Right forelimb (tissue), 1 donor: ENCODE measurements at regions not wholly inside any gene's neighbourhood (a gene's known extent, or its start where the extent isn't known, plus 50 kb on each side); places are given as distances from the start of the nearest gene placed in this dataset.
"Not testable (repeated sequence)": the region's sequence is repeated elsewhere in the genome, so short reads cannot be mapped to it uniquely, and the experiment has no call there.

ENCODE experiments used
- DNase-seq: peaks from one replicate; pipeline ENCODE4 v3.0.0-alpha.2; 2018

DNA sequence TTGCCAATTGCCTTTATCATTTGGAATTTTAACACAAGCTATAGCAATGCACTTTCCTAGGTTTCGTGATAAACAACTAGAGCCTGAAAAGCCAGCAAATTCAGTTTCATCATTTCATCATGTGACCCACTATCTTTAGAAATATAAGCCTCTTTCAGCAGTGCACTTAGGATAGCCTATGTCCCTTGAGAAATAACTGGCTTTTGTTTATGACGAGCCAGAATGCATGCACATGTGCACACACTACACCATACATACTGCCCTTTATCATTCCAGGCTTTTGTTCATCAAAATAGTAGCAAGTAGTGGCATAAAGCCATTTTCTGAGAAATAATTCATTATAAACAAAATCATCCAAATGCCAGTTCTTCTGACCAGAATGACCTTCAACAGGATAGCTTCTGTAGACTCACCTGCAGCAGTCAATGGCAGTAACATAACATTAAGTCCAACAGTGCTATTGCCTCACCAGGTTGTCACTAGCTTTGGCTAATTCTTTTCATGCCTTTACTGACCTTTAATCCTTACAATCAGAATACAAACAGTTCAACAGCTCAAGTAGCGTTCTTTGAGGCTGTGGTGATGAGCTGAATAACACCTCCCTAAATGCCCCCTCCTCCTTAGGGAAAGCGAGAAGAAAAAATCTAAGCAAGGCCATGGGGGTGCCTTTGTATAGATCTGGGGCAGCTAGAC lies 132.3 kb upstream of the SMARCA2 start:
- DNase-seq: no peak

DNA sequence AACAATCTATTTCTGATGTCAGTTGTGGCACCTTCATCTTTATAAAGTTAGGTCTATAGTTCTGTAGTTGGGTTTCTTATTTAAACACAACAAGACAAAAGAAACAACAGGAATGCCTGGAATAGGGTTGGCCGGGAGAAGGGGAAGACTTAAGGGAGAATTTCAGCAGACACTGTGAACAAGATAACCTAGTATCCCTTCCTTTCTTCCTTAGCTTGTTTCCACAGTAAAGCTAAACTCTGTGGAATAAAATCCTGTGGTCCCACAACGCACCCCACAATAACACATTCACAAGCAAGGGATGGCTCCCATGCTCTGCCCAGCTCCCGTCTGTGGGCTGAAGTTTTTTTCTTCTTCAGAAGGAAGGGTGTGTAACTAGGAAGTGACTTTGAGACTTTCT lies 124.9 kb upstream of the SMARCA2 start:
- DNase-seq: no peak

DNA sequence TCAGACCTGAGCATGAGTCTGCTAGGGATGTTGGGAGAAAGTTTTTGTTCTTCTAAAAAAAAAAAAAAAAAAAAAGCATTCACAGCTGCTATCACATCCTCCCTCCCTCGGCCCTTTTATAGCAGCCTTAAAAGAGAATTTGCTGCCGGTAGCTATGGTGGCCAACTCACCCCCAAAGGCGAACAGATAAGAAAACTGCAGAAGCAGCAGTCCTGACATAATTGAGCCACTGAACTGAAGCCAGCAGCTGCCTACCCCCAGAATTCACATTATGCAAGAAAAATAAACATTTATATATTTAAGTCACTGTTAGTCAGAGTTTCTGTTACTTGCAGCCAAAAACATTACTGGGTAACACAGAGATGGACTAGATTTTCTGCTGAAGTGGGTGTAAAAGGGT lies 124.3 kb upstream of the SMARCA2 start:
- no peak for DNase-seq

DNA sequence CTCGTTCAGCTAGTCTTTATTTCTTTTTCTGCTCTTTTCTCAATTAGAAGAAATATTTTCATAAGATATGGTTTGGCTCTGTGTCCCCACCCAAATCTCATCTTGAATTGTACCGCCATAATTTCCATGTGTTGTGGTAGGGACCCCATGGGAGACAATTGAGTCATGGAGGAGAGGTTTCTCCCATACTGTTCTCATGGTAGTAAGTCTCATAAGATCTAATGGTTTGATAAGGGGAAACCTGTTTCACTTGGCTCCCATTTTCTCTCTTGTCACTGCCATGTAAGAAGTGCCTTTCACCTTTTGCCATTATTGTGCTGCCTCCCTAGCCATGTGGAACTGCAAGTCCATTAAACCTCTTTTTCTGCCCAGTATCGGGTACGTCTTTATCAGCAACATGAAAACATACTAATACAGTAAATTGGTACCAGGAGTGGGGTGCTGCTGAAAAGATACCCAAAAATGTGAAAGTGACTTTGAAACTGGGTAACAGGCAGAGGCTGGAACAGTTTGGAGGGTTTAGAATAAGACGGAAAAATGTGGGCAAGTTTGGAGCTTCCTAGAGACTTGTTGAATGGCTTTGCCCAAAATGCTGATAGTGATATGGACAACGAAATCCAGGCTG lies 112.0 kb upstream of the SMARCA2 start:
- DNase-seq: not testable (repeated sequence)

DNA sequence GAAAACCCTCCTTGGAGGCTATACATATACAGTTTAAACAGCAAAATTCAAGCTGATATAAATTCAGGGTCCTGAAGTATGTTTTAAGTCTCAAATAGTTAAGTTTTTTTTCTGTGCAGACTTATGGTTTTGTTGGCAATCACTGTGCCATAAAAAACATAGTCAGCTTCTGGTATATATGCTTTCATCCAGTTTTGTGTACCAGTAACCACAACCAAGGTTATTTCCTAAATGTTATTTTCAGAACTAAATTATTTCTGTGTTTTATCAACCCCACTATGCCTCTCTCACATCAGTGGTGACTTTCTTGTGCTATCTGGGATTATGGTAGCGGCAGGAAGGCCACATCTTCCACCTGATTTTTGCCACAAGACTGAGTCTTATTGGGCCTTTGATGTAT lies 107.7 kb upstream of the SMARCA2 start:
- DNase-seq: no peak

DNA sequence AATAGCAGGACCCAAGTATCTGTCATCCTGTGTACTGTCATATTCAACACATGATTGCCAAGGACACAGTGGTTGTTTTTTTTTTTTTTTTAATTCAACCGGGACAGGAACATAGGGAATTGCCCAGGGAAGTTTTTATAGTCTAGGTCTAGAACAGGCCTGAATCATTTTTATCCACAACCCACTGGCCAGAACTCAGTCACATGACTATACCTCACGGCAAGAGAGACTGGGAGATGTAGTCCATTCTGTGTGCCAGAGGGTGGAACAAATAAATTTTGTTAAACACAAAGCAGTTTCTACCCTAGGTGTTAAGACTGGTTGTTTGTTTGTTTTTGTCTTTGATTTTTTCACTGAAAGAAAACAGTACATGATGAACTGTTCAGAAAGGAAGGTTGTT lies 105.8 kb upstream of the SMARCA2 start:
- no peak for DNase-seq

DNA sequence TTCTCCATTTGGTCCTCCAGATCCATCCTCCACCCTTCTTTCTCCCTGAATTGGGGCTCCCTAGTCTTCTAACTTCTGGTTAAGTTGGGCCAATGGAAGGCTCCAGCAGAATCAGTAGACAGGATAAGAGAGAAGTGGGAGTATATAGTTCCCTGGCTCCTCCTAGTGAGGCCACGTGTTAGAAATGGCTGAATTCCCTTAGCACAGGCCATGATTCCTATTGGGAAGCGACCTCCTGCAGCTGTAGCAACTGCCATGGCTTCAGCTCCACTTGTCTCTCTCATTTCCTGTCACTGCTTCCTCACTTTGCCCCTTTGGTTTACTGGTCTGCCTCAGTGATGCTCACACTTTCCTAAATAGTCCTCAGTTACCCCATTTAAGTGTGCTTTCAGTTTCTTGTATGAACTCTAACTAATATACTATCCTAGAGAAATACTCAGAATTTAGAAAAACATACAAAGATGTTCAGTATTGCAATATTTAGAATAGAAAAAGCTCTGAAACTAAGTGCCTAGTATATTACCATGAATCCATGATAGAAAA lies 104.8 kb upstream of the SMARCA2 start:
- no peak for DNase-seq

DNA sequence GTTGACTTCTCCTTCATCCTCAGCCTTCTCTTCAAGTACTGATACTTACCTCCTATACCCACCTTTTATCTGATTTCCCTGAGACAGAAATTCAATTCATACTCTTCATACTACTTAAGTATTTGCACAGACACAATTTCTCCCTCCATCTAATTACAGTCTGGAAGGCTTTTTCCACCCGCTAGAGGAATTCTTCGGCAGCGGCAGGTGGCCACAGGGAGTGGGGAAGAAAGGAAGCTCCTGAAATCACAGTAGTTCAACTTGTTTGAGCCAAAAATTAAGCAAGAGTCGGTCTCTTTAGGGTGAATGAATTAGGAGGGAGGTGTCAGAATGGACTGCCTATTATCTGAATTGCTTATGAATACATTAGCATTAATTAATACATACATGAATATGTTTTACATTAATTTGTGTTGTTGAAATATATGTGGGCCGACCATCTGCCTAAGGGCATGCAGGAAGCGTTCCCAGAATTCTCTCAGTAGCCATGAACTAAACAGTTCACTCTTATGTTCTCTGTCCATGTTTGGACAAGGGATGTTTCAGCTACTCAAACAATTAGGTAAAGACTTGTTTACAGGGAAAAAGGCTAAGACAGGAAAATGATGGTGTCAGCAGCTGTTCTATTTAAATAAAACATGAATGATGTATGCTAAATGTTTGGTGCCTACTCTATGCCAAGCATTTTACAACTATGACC lies 101.4 kb upstream of the SMARCA2 start:
- DNase-seq: no peak

DNA sequence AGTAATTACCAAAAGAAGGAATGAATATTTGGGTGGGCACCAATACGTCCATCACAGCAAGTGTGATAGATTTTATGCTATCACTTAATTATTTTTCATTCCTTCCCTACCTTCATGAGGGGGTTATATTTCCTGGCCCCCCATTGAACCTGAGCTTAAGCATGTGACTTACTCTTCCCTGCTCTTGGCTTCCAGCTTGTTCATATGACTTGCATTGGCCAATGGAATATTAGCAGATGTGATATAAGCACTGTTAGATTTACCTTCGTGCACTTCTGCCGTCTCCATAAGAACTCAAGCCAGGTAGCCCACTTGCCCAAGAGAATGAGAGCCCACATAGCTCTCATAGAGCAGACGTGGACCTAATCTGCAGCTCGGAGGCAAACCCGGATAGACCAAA lies 99.1 kb upstream of the SMARCA2 start:
- DNase-seq: no peak

DNA sequence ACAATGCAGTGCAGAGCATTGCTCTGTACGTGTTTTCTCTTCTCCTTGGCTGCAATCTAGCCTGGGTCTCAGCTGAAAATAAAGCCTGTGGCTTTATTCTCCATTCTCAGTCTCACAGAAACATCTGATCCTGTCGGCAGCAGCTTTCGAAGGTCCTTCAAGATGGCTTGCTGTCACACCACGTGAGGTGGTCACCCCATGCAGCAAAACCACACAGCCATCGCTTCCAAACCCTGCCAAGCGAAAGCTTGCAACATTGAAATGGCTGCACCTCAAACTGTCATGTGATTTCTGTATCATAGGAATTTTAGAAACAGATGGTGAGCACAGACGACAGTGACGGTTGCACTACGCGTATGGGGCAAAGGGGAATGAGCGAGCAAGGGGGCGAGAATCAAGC lies 98.5 kb upstream of the SMARCA2 start:
- no peak for DNase-seq

DNA sequence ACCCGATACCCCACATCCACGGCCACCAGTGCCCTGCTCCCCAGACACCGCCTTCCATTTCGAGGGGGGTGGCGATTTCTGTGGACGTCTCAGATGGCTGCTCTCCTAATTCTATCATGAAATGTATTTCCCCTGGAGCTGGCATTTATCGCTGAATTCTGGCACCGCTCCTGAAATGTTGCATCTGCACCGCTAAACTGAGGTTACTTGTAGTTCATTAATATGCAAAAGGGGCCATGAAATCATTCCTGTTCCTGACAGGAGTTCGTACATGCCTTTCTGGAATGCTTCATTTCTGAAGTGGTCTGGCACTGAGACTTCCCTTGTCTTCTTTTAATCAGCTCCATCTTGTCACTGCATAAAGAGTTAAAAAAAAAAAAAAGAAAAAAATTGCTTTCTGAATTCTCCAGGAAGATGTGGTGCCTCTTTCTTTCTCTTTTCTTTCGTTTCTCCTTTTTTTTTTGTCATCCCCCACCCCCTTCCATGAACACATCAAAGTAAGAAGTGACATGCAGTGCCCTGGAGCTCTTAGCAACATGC lies 97.7 kb upstream of the SMARCA2 start:
- DNase-seq: no peak

DNA sequence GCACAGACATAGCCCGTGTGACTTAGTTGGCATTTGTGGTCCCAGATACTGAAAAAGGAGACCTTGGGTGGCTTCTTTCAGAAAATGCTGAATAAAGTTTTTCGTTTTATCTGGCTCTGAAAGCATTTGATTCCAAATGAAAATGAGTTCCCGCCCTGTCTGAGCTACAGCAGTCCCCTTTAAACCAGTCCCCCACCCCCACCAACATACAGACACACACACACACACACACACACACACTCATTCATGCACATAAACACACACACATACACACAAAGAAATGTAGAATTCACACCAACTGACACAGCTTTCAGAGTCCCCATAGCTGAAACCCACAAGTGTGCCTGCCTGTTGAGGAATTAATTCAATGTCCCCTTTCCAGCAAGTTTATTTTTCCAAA lies 97.0 kb upstream of the SMARCA2 start:
- DNase-seq: no peak

DNA sequence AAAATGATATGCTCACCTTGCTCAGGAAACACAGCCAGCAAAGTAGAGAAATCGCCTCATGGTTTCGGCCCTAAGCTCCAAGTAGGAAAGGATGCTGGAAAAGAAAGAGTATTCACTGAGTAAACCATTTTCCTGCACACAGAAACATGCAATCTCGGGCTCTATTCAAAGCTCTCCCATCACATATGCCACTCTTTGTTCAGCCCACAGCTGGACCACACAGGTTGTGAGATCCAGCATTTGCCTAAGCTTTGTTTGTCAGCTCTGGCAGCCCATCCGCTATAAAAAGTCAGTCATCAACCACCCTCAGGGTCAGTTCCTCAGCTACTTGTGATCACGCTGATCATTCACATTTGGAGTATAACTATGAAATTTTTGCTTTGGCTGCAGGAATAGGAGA lies 96.5 kb upstream of the SMARCA2 start:
- no peak for DNase-seq

DNA sequence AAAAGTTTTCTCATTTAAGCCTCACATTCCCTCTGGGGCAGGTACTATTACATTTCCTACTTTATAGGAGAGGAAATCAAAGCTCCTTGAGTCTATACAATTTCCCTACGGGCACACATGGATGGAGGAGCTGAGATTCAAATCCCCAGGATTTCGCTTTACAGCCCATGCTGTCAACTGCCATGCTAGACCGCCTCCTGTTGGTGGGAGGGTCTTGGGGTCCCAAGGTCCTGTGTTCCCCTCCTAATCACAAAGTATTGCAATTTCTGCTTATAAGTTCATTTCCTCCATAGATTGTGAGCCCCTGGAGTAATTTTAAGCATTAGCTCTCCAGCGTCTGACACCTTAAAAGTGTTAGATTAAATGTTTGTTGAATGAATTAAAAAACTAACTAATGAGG lies 95.9 kb upstream of the SMARCA2 start:
- DNase-seq: no peak

DNA sequence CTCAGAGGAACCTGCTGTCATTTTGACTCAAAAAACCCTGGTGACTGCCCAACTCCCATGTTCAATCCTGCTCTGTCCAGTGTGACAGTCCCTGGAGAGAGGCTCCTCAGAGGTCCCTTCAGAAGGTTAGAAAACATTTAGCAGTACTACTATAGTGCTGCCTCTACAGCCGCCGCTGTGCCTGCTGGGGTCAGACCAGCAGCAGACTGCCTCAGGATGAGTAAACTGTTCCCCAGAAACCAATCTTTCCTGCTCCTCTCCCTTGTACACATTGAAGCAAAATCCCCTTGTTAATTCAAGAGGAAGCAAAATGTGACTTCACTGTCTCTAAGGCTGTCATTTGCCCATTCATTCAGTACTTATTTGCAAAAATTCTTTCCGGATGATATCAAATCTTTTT lies 94.8 kb upstream of the SMARCA2 start:
- no peak for DNase-seq

DNA sequence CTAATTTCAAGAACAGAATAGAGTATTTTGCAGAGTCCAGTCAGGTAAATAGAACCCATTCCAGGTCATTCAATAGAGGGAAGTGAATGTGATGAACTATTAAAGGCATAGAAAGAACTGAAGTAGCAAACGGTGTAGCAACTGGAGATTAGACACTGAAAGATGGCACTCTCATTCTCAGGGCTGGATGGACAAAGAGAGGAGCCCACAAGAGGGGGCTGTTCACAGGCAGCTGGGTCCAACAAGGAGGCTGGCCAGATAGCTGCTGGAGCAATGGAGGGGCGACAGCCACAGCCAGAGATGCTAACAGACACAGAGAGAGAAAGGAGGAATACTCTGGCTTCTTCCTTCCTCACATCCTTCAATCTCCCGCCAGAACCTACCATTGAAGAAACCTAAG lies 93.1 kb upstream of the SMARCA2 start:
- no peak for DNase-seq

DNA sequence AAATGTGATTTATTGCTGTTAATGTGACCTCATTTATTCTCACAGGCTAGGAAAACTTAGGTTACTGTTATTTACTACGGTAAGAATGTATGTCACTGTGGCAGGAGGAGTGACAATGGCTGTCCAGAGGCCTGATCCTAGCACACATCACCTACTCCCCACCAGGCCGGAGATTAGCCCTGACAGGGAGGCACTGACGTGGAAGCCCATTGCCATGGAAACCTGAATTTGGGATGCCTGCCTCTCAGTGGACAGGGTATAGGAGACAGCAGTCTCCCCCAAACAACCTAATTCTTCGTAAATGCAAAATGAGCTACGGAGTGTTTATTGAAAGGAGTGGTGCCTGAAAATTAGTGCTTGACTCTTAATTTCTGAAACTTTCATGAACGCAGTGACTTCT lies 87.6 kb upstream of the SMARCA2 start:
- no peak for DNase-seq

DNA sequence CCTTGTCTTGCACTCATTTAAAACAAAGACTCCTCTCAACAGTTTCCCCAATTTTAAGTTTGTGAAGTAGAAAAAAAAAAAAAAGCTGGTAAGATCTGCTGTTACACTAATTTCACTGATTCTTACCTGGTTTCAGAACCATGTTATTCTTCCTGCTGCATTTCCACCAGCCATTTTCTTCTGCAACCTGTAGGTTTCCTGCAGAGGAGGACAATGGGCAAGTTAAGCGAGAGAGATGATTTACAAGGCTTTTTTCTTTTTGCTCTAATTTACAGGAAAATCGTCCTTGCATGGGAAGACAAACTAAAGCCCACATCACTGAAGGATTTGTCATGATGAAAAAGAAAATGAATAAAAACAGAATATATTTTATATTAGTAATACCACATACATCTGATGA lies 86.0 kb upstream of the SMARCA2 start:
- no peak for DNase-seq

DNA sequence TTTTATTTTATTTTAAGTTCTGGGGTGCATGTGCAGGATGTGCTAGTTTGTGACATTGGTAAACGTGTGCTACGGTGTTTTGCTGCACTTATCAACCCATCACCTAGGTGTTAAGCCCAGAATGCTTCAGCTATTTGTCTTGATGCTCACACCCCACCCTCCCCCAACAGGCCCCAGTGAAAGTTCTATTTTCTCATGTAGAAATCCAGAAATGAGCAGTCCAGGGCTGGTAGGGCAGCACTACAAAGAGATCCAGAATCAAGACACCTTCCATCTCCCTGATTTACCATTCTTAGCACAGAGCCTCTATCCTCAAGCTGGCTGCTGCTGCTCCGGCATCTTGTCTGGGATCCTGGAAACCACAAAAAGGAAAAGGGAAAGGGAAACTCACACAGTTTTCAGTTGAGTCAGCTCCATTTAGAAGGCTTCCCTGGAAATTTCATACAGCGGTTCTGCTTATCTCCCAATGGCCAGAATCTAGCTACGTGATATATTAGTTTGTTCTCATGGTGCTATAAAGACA lies 85.4 kb upstream of the SMARCA2 start:
- no peak for DNase-seq

DNA sequence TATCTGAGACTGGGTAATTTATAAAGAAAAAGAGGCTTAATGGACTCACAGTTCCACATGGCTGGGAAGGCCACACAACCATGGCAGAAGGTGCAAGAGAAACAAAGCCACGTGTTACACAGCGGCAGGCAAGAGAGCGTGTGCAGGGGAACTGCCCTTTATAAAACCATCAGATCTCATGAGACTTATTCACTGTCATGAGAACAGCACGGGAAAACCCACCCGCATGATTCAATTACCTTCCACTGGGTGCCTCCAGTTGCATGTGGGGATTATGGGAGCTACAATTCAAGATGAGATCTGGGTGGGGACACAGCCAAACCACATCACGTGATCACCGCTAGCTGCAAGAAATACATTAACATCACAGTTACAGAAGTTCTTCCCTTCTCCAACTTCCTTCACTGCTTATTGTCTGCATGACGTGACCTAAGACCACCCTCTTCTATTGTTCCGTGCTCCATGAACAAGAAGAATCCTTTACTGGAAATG lies 84.9 kb upstream of the SMARCA2 start:
- DNase-seq: not testable (repeated sequence)

DNA sequence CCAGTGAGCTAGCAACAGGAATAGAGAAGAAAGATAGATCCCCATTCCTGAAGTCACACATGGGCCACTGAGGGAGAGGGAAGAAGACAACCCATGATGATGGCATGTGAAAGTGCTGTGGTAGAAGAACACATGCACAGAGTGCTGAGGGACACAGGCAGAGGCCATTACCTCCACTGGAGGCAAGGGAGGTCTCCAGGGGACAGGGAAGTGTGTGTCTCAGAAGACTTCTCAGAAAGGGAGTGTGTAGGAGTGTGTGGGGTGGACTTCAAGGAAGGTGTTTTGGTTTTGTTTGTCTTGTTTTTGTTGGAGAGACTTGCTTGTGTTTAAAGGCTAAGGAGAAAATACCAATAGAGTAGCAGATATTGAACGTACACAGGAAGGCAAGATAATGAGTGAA lies 77.0 kb upstream of the SMARCA2 start:
- no peak for DNase-seq

DNA sequence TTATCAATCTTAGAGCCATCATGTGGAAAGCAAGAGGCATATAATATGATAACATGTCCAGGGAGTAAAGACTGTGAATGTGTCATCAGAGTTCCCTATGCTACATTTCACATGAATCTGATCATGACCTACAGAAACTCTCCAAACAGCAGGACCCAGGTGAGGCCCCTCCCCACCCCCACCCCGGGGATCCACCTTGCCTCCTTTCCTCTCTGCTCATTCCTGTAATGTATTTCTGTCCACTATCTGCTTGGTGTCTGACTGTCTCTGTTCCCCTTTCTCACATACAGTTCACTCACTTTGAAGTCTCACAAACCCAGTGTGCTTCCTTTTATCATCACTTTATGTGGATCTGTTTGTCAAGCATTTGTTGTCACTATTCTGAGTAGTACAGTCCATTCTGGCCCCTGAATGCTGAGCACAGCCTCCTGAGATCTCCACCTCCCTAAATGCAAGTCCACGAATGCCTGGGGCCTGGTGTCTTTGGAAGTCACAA lies 76.4 kb upstream of the SMARCA2 start:
- DNase-seq: no peak

DNA sequence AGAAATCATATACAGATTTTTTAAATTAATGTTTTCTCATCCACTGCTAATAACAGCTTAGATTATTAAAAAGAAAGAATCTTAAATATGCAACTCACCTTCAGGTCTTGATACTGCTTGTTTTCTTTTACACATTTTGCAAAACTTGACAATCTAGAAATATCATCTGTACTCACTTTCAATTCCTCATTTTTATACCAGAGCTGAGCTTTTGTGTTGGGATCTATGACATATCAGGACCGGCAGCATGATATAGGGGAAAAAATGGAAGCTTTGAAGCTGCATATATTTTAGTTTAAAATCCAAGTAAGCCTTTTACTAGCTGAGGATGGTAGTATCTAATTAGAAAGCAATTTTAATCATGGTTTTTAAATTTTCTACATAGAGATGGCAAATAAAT lies 75.7 kb upstream of the SMARCA2 start:
- DNase-seq: no peak
